Keratinocyte (primary cell): ENCODE measurements at regions not wholly inside any gene's neighbourhood (a gene's known extent, or its start where the extent isn't known, plus 50 kb on each side); places are given as distances from the start of the nearest gene placed in this dataset.

Experiments
- DNase-seq: peaks from one replicate; pipeline ENCODE4 v3.0.0-alpha.2; 2011; ENCODE audit warnings: low read depth, missing footprints, low spot score
- FAIRE-seq: peaks from 2 replicates; lab custom pipeline; 2011; peaks lifted over from hg19 to GRCh38; lab: Jason Lieb, UNC
- H2AFZ ChIP-seq: 2 replicates; pipeline ENCODE4 v1.6.0; 2012; ENCODE audit warnings: low read length, control low read depth, inconsistent platforms; ENCODE audit not compliant: control insufficient read depth
- H3K27ac ChIP-seq: 2 replicates; pipeline ENCODE4 v1.5.1; 2011; ENCODE audit warnings: low read length; ENCODE audit not compliant: control insufficient read depth, insufficient read depth
- H3K27me3 ChIP-seq: 3 replicates; pipeline ENCODE4 v1.6.0; 2011; ENCODE audit warnings: low read length; ENCODE audit not compliant: control insufficient read depth, insufficient read depth; ENCODE audit errors: extremely low read depth
- H3K36me3 ChIP-seq, 2 experiments: 2 replicates in 1 of 2; 3 replicates in 1 of 2; pipeline ENCODE4 v1.5.1; 2011; ENCODE audit warnings: low read length in 2 of 2, mild to moderate bottlenecking in 1 of 2; ENCODE audit not compliant: control insufficient read depth in 2 of 2, insufficient read depth in 2 of 2; ENCODE audit errors: extremely low read depth in 1 of 2
- H3K4me1 ChIP-seq: 3 replicates; pipeline ENCODE4 v1.5.1; 2011; ENCODE audit warnings: low read length; ENCODE audit not compliant: control insufficient read depth, insufficient read depth; ENCODE audit errors: extremely low read depth
- H3K4me2 ChIP-seq: 3 replicates; pipeline ENCODE4 v1.6.0; 2011; ENCODE audit warnings: low read depth, low read length; ENCODE audit not compliant: control insufficient read depth, insufficient read depth; ENCODE audit errors: extremely low read depth
- H3K4me3 ChIP-seq, 3 experiments: fragments of 200-600 bp in 1 of 3; sonication (generic) in 1 of 3; 2 replicates in 2 of 3; 3 replicates in 1 of 3; pipeline ENCODE4 v1.5.1; 2011 to 2016; ENCODE audit warnings: low read length in 3 of 3, mild to moderate bottlenecking in 3 of 3, control low read depth in 2 of 3, inconsistent platforms in 1 of 3, low read depth in 1 of 3, mixed read lengths in 1 of 3, mixed run types in 1 of 3, moderate library complexity in 1 of 3; ENCODE audit not compliant: control insufficient read depth in 2 of 3, insufficient read depth in 2 of 3; ENCODE audit errors: extremely low read depth in 1 of 3
- H3K79me2 ChIP-seq: 2 replicates; pipeline ENCODE4 v1.6.0; 2012; ENCODE audit warnings: low read length; ENCODE audit not compliant: control insufficient read depth, insufficient read depth
- H3K9ac ChIP-seq: 3 replicates; pipeline ENCODE4 v1.6.0; 2011; ENCODE audit warnings: low read length; ENCODE audit not compliant: control insufficient read depth, insufficient read depth; ENCODE audit errors: extremely low read depth
- H3K9me1 ChIP-seq: 3 replicates; pipeline ENCODE4 v1.6.0; 2011; ENCODE audit warnings: low read length; ENCODE audit not compliant: control insufficient read depth, insufficient read depth; ENCODE audit errors: extremely low read depth
- H3K9me3 ChIP-seq: 2 replicates; pipeline ENCODE4 v1.5.1; 2012; ENCODE audit warnings: low read depth, low read length; ENCODE audit not compliant: control insufficient read depth
- H4K20me1 ChIP-seq: 3 replicates; pipeline ENCODE4 v1.6.0; 2011; ENCODE audit warnings: low read length; ENCODE audit not compliant: control insufficient read depth, insufficient read depth; ENCODE audit errors: extremely low read depth
- CTCF ChIP-seq, 3 experiments: IDR thresholded peaks in 1 of 3; conservative IDR thresholded peaks in 1 of 3; optimal IDR thresholded peaks in 1 of 3; 2 replicates in 2 of 3; 3 replicates in 1 of 3; pipeline versions ENCODE3 to v1.5.1; 2011; ENCODE audit warnings: low read length in 3 of 3, mild to moderate bottlenecking in 3 of 3, moderate library complexity in 2 of 3, control low read depth in 1 of 3, inconsistent platforms in 1 of 3; ENCODE audit not compliant: insufficient read depth in 2 of 3; ENCODE audit errors: extremely low read depth in 1 of 3
- EZH2 ChIP-seq: IDR thresholded peaks from one replicate; pipeline ENCODE4 v1.6.1; 2012; ENCODE audit warnings: inconsistent platforms, mild to moderate bottlenecking, low read length, moderate library complexity
- dilution Hi-C: fragments of 300-500 bp; cut with MboI; formaldehyde crosslinking; loops from one replicate; pipeline ENCODE4 v1.7.0; 2020; ENCODE audit warnings: low sequenced_read_pairs; ENCODE audit not compliant: extremely low pct_ligation_motif_present

GRCh38 chr6:100184473-100184872 is 190.4 kb upstream of the MCHR2 start:
- peaks cover 3% of the 10 kb centered on the region for H3K27me3 ChIP-seq
- no peaks in the 10 kb centered on the region for H3K9me1 ChIP-seq
- H3K4me2 ChIP-seq, result no peak overlapping the region
- no peak overlapping the region for H2AFZ ChIP-seq
- dilution Hi-C loops, result no loop called here
- DNase-seq (no peak), FAIRE-seq (no peak)
- no peaks in the 10 kb centered on the region for H3K79me2 ChIP-seq
- H3K9ac ChIP-seq, result no peak overlapping the region
- H3K9me3 ChIP-seq, result no peaks in the 10 kb centered on the region
- H4K20me1 ChIP-seq, result no peaks in the 10 kb centered on the region
- TF ChIP-seq EZH2 (no peak), CTCF (optimal IDR thresholded peaks at IDR 0.05 in 1 of 3, IDR thresholded peaks at IDR 0.05 in 1 of 3, conservative IDR thresholded peaks at IDR 0.05 in 1 of 3; ENCODE audit: extremely low read depth in 1 of 3, insufficient read depth in 2 of 3, low read length in 3 of 3) (no peak)
- H3K36me3 ChIP-seq, result no peaks in the 10 kb centered on the region
- H3K4me3 ChIP-seq, result no peak overlapping the region
- no peak overlapping the region for H3K27ac ChIP-seq
- no peaks in the 10 kb centered on the region for H3K4me1 ChIP-seq

GRCh38 chr6:100182313-100182712 is 188.3 kb upstream of the MCHR2 start:
- FAIRE-seq, result no peak
- peaks cover 3% of the 10 kb centered on the region for H3K27me3 ChIP-seq
- dilution Hi-C loops, result no loop called here

More at GRCh38 chr6:100182313-100182712, 188.3 kb upstream of the MCHR2 start:
- Histone ChIP-seq H3K4me3 (no peak overlapping the region), H3K9ac (no peak overlapping the region), H3K9me1 (no peaks in the 10 kb centered on the region), H3K4me2 (no peak overlapping the region), H3K27ac (no peak overlapping the region), H4K20me1 (no peaks in the 10 kb centered on the region), H3K79me2 (no peaks in the 10 kb centered on the region), H3K4me1 (no peaks in the 10 kb centered on the region), H2AFZ (peak overlapping the region; percentile 33), H3K36me3 (no peaks in the 10 kb centered on the region), H3K9me3 (no peaks in the 10 kb centered on the region)
- no peak for DNase-seq
- TF ChIP-seq EZH2 (no peak), CTCF (optimal IDR thresholded peaks at IDR 0.05 in 1 of 3, IDR thresholded peaks at IDR 0.05 in 1 of 3, conservative IDR thresholded peaks at IDR 0.05 in 1 of 3; ENCODE audit: extremely low read depth in 1 of 3, insufficient read depth in 2 of 3, low read length in 3 of 3) (no peak)
